ENCODE measurements at regions not wholly inside any gene's neighbourhood (a gene's known extent, or its start where the extent isn't known, plus 50 kb on each side); places are given as distances from the start of the nearest gene placed in this dataset.

DNA sequence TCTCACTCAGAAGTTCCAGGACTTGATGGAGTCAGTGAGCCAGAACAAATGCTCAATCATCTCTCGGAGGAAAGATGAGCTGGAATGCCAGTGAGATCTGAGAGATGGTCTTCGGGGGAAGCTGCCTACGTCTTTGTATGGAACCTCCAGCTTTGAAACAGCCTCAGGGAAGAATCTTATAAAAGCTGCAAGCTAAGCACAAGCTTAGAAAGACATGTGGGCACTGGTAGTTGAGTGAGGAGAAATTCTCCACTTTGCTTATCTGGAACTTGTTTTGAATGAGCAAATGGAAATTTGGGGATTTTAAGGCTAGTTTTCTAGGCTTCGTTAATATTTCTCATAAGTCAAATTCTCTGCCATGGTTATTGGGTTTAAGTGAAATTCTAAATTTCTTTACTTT lies 594.4 kb downstream of the QKI start:
- no peak for DNase-seq

DNA sequence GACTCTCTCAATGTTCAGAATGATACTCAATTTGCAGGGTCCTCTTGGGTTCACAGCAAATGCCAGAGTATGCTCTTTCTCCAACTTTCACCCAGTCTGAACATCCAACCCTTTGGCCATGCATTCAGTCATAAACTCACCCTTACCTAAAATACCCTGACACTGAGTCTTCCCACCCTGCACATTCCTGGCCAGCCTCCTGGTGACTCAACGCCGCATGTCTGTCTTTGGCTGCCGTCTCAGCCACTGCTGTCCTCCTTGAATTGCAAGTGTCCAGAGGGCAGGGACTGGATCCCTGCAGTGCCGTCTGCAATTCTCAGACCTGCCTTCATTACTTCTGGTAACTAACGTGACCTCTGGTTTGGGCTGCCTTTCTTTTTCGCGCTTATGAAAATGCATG lies 593.4 kb downstream of the QKI start:
- no peak for DNase-seq

DNA sequence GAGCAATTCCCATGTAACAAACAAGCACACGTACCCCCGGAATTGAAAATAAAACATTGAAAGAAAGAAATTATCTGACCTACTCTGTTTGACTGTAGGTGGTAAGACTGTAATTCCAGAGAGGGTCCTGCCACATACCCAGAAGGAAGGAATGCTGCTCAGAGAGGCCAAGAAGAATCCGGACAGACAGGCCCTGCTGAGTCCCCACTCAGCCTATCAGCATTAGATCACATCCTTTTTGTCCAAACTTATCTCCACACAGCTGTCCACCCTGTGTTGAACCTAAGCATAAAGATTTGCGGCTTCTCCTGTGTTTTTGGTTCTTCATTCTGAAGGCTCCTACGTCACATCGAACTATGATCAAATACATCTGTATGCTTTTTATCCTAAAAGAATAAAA lies 591.9 kb downstream of the QKI start:
- no peak for DNase-seq

DNA sequence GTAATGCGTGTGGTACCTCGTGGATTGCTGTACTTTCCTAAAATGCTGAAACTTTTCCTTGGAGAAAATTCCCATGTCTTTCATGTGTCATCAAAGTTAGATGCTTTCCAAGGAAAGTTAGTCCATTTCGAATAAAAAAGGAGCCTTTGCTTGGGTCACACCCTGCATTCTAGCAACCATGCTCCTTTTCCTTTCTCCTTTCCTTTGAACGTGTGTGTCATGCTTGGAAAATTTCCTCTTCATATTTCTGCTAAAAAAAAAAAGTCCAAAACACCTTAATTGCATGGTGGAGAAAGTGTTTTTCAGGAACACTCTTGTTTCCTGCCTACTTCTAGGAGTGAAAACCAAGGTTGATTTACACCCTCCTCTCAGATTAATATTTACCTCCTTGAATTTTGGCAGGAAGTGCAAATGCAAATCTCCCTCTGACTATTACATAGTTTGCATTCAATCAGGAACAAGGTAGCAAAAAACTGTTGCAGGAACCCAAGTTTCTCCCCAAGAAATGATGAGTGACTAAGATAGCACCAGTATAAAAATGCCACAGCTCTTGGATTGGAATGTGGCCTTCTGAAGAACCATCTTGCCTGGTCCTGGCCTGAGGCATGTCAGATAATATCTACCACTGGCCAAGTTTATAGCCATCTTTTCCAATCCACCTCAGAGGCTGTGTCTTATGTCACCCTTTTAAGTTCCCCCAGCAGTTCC lies 590.6 kb downstream of the QKI start:
- DNase-seq: no peak

DNA sequence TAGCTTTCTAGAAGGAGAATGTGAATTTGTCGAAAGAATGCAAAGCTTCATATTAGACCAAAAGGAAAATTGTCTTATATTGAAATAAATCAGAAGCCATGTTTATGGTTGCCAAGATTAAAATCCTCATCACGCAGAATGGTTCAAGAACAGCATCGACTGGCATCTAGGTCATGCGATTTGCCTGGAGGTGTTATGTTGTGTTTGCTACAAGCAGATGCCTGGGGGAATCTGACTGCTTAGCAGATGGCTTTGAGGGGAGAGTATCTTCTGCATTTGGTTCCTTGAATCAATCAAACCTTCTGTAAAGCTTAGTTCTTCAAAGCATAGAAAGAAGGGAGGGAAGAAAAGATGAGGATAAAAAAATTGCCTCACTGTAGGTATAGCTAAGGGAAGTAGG lies 585.8 kb downstream of the QKI start:
- DNase-seq: no peak

DNA sequence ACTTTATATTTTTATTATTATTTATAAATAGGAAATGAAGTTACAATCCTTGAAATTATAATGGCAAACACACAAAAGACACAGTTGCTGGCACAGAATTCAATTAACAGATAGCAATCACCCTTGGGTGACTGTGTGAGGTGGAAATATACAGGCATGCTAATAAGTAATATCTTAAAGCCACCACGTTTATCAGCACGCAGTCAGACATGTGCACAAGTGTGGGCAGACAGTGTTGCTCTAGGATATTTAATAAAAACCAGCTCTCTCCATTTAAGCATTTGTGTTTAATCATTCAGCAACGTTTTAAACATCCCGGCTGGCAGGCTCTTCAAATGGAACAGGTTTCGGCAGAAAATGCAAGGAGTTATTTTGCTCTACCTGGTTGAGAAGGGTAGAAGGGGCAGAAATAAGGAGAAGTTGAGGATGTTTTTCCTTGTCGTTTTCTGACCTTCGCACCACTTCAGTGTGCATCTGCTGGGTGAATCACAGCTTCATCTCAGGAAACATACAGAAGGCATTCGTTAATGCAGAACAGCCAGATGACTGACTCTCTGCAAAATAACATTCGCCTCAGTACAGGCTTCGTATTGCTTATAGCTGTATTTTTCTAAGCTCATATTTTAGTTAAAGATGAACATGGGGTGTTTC lies 585.1 kb downstream of the QKI start:
- peak; percentile 38 for DNase-seq

DNA sequence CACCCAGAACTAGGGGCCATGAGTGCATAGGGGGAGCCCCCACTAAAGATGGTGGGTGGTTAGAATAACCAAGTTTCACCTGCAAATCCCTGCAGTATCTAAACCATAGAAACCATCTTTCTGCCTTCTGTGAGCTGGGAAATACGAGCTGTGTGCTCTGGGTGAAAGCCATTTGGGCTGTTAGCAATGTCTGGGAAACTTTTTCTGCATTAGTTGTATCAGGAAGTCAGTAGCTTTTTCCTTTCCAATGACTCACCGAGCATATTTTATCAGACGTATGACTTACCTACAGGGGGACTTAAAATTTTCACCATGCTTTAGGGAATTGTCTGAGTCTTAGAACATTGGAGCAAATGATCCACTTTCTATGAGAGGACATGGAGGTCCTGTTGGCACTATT lies 584.0 kb downstream of the QKI start:
- DNase-seq: peak; percentile 49

DNA sequence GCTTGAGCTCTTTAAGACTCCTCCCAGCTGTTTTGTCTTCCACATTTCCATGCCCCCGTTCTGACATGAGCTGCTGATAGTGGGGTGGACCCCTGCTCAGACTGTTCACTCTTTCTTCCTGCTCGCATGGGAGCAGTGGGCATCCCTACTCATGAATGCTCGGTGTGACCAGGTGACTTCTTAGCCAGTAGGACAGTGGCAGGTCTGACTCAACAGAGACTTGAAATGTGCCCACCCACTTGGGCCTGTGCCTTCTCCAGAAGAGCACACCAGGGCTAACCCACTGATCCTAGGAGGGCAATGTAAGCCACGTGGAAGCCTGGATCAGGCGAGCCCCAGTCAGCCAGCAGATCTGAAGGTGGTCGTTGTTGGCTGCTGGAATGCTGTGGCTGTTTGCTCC lies 582.0 kb downstream of the QKI start:
- no peak for DNase-seq

DNA sequence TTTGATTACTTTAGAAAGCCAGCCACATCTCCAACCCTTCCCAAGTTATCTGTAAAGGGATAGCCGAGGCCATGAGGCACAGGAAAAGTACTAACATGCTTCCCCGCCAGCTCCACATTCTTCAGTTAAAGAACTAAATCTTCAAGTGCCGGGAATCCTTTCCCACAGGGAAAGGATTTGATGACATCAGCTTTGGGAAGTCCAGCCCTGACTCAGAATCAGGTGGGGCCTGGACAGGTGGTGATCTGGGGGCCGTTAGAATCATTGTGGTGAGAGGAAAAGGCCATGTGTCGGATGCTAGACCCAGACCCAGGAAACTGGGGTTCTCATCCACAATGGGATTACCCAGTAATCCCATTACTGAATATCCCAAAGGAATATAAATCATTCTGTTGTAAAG lies 580.0 kb downstream of the QKI start:
- no peak for DNase-seq

DNA sequence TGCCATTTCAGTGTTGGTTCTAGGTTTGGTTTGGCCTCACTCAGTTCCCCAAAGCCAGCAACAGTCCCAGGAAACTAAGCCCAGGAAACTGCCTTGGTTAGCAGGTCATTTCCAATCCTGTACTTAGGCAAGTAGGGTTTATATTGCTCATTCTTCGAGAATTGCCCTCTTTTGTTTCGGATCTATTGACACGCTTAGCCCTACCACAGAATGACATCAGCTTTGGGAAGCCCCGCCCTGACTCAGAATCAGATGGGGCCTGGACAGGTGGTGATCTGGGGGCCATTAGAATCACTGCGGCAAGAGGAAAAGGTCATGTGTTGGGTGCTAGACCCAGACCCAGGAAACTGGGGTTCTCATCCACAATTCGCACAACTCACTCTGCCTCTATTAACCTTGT lies 578.2 kb downstream of the QKI start:
- DNase-seq: no peak

DNA sequence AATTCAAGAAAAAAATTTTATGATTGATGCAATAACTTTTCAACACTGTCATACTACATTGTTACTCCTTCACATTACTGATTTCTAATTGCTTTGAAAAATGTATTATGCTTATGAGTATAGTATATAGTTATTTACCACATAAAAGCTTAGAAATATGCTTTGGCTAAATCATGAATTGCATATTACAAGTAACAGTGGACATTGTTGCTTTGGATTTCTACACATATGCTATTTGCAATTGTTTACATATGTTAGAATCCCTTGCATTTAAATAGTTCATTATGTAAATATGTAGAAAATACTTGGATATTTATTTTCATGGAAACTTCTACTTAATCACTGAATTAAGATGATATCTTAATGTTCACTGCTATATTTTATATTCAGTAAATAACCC lies 577.5 kb downstream of the QKI start:
- no peak for DNase-seq

DNA sequence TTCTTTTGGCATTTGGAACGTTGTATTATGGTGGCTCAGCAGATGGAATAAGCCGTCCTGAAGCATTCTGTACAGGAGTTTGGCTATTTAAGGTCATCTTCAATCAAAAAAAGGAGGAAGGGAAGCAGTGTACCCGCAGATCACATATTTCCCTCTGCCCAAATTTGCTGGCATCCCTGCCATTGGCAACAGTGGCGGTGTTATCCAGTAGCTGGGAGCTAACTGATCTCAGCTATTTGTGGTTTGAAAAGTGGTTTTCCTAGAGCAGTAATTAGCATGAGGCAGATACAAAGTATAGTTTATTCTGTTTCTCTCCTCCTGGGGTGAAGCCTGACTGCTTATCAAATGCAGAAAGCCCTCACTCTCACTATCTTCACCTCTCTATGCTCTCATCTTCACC lies 576.8 kb downstream of the QKI start:
- no peak for DNase-seq

DNA sequence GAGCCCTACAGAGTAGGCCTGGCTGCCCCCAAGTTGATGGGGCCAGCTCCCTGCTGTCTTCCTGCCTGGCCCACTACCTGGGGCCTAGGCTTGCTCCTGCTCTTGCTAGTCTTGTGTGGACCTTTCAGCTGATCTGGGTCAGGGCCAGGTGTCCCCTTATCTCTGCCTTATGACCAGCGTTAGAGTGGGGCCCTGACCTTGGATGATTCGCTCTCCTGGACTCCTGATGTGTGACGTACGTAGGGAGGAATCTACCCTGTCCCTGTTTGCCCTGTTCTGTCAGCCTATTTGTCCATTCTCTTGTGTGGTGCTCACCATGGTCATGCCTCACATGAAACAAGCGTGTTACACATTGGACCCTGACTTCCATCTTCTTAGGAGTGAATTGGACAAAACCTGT lies 571.8 kb downstream of the QKI start:
- DNase-seq: no peak

DNA sequence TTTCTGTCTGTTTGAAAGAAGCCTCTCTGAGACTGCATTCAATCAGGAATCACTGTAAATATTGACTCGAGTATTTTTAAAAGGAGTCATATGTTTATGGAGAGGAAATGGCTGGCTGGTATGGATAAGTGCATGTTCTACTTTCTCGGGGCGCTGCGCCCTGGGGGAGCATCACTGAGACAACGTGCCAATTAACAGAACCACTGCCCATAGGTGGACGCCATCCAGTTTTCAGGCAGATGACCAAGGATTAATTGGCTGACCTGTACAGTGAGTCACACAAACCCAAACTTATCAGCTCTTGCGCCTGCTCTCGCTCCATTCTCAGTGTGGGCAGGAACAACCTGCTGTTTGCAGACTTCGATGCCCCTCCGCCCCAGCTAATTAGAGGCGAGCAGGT lies 571.2 kb downstream of the QKI start:
- no peak for DNase-seq

DNA sequence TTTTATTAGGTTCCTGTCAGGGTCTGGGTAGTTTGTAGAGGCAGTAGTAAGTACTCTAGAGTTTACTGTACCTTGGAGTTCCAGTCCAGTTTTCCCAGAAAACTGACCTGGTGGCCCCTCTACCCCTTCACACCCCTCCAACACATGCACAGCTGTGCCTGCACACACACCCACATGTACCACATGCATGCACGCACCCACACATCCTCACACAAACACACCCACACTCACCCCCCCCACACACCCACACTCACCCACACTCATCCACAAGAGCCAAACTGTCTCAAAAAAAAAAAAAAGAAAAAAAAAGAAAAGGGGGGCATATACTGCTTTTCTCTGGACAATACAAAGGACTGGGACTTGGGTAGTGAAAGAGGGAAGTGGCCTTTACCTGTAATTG lies 570.5 kb downstream of the QKI start:
- DNase-seq: no peak

DNA sequence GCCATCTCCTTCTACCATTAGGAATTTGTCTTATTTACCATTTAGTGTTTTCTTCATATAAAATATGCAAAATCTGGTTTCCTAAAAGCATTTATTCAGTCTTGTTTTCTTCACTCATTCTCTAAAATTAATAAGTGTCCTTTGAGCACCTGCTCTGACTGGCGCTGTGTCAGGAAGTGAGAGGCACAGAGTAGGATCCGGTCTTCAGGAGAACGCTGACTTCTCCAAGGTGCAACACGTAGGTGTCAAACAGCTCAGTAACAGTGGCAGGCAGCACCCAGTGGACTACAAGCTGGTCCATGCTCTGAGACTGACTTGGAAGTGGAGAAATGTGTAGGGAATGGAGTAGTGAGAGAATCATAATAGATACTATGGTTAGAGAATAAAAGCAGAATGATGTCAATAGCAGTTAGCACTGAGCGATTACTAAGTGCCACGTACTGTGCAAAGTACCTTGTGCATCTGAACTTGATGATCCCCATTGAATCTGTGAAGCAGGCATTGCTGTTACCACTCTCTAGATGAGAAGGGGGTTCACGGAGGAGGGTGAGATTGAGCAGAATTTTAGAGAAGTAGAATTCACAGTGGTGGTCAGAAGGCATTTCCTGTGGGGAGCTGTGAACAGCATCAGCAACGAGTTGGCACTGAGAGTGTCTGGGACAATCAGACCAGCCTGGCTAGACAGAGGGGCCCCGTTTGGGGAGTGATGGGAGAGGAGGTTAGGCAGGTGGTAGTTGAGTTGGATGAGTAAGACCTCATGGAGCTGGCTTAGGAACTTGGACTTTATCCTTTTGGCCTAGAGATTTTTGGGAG lies 569.8 kb downstream of the QKI start:
- peak; percentile 45 for DNase-seq

DNA sequence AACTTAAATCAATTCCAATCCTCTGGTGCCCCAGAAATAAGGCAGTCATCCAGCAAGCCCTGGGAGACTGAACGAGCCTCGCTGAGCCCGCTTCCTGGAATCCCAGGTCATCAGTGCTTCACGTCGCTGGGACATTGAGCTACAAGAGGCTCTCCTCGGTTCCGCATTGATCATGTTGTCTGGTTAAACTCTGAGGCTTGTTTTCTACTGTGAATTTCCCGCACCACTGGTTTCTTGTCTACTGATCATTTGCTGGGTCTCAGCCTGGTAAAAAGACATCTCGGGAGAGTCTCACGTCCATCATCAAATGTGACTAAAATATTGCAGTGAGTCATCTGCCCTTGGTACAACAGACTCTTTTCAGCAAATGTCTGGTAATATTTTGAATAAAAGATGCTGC lies 569.2 kb downstream of the QKI start:
- DNase-seq: no peak

DNA sequence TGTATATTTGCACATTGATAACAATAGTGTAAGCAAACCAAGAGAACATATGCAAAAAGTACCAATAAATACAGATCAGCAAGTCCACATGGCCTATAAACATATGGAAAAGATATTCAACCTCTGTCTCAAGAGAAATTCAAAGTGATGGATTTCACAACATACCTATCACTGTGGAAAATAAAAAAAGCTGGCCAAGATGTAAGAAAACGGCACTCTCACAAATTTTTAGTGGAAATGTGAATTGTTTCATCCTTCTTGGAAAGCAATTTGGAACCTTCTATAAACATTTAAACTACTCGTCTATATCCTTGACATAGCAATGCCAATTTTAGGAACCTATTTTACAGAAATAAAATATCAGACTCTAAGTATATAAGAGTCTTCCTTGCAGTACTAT lies 559.8 kb downstream of the QKI start:
- DNase-seq: no peak

DNA sequence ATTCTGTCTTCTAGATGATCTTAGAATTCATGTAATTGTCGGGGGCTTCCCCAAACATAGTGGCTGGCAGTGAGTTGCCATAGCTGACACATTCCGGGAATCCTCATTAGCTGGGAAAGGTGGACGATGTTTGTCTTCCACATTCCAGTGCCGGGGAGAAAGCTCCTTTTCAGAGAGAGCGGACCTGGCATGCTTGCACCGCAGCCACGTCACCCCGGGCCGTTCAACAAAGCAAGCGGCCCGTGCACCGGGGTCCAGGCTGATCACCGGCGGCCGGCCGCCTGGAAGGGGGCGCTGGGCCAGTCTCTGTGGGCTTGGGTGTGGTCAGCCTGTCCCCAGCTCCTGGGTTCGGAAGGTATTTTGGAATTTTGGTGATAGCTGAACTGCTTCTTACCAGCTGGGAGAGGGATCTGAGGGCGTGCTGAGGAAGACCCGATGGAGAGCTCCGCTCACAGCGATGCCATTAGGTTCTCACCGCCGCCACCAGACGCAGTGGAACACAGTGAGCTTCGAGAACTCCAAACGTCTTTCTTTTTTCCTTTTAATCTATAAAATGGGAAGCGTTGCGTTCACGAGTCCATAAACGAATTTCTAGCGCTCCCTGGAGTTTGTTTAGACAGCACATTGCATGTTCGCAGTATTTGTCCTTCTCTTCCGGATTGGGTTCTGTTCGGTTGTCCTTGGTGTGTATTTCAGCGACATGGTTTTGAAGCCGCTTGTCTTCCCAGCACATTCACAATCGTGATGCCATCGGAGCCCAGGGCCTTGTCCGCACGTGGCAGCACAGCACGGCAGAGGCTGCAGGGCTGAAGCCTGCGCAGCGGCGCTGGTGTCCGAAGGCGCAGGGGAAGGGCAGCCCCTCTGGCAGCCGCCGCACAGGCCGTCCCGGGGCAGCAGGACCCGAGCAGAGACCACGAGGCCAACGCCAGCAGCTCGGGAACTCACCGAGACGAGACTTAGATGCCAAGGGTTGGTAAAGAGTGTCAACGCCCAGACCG lies 557.6 kb downstream of the QKI start:
- no peak for DNase-seq

DNA sequence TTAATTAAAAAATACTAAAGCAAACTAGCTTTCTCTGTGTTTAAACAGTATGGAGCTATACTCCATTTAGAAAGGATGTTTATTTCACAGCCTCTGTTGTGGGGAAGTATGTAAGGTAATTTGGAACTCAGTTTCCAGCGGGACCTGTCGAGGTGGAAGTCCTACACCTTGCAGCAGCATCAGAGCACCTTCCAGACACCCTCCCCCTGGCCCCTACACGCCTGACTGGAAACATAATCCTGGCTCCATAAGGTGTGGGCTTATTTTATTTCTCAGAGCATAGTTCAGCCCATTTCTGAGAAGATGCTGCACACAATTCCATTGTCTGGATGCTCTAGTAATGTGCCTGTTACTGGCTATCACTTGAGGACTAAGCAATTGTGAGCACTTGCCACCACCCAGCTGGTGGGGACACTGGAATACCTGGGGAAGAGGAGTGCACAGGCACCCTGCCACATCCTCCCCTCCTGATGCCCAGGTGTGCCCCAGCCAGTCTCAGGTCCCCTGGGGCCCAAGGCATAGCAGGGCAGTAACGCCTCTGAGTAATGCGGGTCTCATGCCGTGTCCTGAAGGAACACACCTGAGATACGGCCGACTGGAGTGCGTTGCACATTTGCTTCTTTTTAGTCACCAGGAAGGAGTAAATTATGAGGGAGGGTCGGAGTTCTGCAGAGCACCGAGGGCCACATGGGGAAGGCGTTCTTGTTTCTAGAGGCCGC lies 556.5 kb downstream of the QKI start:
- DNase-seq: no peak

DNA sequence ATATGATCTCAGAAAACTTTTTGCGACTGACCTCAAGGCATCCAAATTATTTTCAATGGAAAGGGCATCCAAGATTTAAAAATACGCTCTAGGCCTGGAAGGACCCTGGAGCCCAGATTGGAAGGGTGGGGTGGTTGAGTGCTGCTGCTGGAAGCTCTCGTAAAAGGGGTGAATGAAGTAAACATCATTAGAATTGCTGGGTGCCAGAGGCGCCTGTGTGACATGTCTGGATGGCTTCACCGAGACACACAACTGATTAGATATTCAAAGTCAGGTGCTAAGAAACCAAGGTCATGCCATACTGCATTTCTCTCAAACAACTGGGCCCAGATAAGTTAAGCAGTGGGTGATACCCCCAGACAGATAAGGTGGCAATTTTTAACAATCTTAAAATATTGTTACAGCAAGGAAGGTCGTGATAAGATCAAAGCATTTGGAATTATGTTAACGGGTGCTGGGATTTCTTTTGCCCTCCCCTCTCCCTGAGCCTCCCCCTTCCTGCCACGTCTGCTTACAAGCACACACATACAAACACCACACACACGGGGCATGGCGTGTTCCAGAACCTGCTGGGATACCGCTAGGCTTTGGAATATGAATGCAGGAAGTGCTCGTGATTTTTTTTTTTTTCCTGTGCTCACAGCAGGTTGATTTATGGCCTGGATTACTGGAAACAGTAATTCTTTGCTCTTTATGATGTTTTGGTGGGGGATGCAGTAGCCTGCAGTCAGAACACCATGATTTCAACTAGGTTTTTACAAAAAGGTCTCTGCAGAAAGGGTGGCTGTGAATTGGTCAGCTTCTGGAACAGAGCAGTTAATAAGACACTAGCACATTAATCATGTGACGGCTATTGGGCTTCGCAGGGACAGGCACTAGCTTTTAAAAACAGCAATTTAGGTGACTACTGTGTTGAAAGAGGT lies 551.2 kb downstream of the QKI start:
- DNase-seq: peak; percentile 42

Measured in fibroblast of skin of right biceps (primary cell).